COLO668 (cell line): ENCODE measurements at regions not wholly inside any gene's neighbourhood (a gene's known extent, or its start where the extent isn't known, plus 50 kb on each side); places are given as distances from the start of the nearest gene placed in this dataset.
"Not testable (repeated sequence)": the region's sequence is repeated elsewhere in the genome, so short reads cannot be mapped to it uniquely, and the experiment has no call there.

Source experiments
- DNase-seq: peaks from one replicate; lab custom pipeline; 2025; ENCODE audit not compliant: unreplicated experiment; lab: John Stamatoyannopoulos, UW

DNA sequence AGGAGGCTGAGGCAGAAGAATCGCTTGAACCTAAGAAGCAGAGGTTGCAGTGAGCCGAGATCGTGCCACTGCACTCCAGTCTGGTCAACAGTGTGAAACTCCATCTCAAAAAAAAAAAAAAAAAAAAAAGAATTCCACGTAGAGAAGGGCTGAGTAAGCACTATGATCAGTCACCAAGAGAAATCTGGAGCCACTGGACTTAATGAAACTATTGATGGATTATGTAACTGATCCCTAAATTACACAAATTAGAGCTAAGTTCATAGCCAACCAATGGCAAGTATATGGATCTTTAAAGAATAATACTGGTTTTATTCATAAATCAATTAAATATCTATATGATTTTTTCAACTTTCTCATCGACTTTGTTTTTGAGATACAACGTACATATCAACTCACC, 72.2 kb upstream of the ABLIM1 start:
- no peak for DNase-seq

DNA sequence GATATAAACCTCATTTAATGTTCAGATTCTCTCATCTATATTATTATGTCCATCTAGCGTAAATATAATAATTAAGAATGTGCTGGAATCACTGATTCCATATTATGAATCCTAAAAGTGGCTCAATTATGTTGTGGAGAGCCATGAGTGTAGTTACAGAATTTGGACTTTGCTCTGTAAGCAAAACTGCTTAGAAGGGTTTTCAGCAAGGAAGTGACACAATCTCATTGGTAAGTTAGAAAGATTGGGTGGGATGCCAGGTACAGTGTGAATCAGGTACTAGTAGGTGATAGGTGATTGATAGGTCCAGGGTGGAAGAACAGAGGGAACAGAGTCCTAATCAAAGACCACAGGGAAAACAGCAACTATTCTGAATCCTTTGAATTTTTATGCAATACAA, 74.9 kb upstream of the ABLIM1 start:
- DNase-seq = no peak

- DNase-seq = no peak
These were observed 77.9 kb upstream of the ABLIM1 start for GRCh38 chr10:114735946-114736345.

DNA sequence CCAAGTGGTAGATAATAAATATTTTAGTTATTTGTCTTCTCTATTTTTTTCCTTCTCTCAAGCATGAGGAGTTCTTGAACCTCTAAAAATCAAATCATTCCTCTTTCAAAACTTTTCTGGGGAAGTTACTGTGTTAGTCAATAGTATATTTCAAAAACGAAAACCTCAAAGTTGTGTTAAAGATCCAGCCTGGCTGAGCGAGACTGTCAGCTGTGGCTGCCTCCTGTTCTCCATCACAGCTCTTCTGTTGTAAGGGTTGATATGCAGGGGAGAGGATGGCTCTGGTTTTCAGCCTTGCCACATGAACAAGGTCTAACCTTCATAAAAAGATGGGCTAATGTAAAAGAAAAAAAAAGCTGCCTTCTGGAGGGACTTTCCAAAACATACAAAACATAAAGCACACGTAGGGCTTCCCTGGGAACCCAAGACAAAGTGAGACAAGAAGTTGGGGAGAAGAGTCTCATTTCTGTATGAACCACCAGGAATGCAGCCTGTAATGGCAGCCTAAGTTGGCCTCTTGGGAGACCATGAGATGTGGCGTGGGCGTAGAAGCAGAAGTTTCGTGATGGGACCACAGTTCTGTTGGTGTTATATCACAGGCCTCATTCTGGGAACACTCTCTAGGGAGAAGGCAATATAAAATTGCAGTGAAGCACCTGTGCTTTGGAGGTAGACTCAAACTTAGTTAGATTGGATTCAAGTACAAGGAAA, 77.9 kb upstream of the FHIP2A start:
- DNase-seq = no peak

- DNase-seq = no peak
These were observed 75.0 kb upstream of the FHIP2A start for GRCh38 chr10:114746531-114746930.

GRCh38 chr10:114748241-114748640, 73.3 kb upstream of the FHIP2A start:
- DNase-seq = no peak

- no peak for DNase-seq
These were observed 72.6 kb upstream of the FHIP2A start for GRCh38 chr10:114749014-114749413.

GRCh38 chr10:114749510-114749909, 72.1 kb upstream of the FHIP2A start:
- no peak for DNase-seq

DNA sequence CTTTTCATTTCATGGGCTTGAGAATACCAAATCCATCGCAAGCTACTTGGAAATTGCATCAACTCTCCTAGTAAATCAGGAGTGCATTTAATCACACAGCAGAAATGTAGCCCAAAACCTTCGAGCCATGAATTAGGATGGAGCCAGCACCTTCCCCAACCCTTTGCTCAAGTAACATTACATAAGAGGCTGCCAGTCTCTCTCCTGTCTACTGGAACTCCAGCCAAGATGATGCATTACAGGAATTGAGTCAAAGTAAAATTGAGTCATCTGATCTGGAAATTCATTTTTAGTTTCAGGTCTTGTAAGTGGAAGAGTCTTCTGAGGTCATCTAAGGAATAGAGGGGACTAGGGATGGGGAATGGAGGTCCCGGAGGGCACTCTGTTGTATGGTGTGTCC, 69.7 kb upstream of the FHIP2A start:
- DNase-seq = no peak

- DNase-seq = not testable (repeated sequence)
These were observed 69.0 kb upstream of the FHIP2A start for GRCh38 chr10:114752570-114752969.

GRCh38 chr10:114753126-114753525, 68.5 kb upstream of the FHIP2A start:
- no peak for DNase-seq

GRCh38 chr10:114754445-114755320, 66.9 kb upstream of the FHIP2A start:
- DNase-seq = no peak

DNA sequence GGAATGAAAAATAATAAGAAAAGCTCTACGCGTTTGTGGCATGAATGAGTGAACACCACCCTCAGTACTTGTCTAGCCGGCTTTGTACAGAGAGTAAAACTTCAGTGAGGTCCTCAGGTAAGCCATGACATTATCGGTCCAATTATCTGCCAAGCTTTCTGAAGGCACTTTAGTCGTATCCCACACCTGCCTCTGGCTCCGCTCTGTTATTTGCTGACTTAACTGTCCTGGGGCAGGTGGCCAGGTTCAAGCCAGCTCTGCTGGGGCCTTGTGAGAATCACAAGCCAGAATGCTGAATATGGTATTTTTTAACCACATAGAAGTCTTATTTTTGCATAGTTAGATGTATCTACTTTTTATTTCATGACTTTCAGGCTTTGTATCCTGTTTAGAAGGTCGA, 66.0 kb upstream of the FHIP2A start:
- no peak for DNase-seq

GRCh38 chr10:114758331-114758730, 63.2 kb upstream of the FHIP2A start:
- DNase-seq = no peak

GRCh38 chr10:114761205-114762193, 60.1 kb upstream of the FHIP2A start:
- DNase-seq = no peak

- DNase-seq = no peak
These were observed 58.8 kb upstream of the FHIP2A start for GRCh38 chr10:114762811-114763210.

DNA sequence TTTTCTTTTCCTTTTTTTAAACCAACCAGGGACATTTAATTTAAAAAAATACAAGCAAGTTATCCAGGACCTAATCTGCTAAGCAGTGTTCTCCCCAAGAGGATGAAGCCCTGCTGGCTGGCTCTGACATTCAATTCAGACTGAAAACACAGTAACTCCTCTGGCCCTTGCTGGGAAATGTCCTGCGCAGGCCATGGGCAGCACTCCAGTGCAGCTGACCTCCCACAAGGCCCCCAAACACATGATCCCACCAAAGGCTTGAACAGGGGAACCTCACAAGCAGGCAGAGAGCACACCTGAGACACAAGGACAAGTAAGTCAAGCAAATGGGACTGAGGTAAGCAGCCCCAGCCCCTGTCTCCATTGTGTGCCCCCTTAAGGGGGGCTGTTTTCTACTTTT, 56.9 kb upstream of the FHIP2A start:
- DNase-seq = no peak

DNA sequence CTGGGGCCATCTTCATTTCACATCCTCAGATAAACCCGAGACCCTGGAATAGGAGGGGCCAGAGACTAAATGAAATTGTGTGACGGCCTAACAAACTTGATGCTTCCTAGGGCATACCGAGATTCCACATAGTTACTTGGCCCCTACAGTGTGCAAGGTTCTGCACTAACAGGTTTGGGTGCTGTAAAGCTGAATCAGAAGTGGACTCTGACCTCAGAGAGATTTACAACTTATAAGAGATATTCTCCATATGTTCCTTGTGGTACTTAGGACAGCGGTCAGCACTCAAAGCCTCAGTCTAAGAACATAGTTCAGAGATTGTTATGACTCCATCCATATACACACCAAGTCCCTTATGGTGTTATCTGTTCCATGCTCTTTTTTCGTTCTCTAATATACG, 55.1 kb upstream of the FHIP2A start:
- DNase-seq = no peak

DNA sequence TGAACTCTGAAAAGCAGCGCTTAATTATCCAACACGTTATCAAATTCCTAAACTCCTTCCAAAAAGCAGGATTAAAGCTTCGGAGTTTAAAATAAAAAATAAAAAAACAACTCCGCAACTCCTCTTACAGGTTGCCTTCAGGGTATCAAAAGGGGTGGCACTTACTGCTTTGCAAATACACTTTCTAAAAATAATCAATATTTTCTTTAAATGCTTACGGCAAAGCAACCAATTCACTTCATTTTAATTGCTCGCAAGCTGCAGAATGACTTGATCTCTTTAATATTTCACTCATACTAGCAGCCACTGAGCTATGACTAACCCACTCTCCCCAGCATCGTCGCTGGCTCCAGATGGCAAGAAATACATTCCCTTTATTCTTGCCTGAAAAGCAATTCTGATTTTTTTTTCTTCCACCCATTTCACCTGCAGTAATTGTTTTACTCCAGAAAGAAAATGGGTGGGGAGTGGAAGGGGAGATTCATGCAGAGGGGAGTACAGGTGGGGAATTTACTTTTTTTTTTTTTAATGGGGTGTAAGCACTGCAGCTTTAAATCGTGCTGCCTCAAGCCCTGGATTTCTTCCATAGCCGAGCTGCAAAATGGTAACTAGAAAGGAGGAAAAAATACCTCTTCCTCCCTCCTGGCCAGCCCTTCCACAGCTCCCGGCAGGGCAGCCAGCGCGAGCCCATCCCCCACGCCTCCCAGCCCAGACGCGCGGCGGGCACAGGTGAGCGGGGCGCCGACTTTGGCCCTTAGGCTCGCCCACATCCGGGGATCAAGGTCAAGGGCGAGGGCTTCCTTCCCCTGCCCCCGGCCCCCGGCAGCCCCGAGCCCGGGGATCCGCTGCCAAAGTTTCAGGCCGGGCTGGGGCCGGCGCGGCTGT, 54.2 kb upstream of the FHIP2A start:
- DNase-seq = peak; percentile 57
